ENCODE measurements at regions not wholly inside any gene's neighbourhood (a gene's known extent, or its start where the extent isn't known, plus 50 kb on each side); places are given as distances from the start of the nearest gene placed in this dataset.

DNA sequence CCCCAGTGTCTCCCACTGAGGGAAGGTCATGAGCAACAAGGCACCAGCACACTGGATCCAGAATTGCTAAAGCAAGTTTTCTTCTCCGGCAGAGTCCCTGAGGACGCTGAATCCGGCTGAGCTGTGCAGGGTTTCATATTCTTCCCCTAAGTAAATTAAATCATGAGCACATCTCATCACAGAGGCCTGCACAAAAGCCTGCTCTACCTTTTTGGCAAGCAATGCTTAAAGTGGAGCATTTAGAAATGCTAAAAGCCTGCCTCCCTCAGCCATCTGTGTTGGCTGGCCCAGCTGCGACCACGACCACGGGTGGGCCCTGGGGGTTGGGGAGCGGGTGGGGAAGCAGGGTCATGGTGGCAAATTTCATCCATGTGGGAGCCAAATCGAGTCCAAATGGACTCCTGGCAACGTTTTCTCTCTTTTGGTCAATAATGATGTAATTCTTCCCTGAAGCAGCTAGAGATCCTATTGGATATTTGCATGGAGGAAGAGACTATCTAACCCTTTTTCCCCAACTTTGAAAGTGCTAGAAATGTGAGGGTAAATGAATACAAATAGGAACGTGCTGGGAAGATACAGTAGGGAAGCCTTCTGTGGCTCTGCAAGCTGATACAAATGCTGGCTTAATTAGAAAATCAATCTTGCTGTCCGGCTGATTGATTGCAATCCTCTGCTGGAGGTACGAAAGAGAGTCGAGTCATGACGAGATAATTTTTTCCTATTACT lies 532.8 kb upstream of the TBL1XR1 start:
- TF ChIP-seq POLR2AphosphoS5 (IDR thresholded peaks at IDR 0.05; ENCODE audit: low read depth, low read length) (no peak), POLR2A (IDR thresholded peaks at IDR 0.05; ENCODE audit: low read depth, low read length) (no peak), TAF1 (IDR thresholded peaks at IDR 0.05; ENCODE audit: low read depth, low read length) (no peak), SPI1 (IDR thresholded peaks at IDR 0.05; ENCODE audit: low read depth, low read length) (no peak), POU2F2 (IDR thresholded peaks at IDR 0.05; ENCODE audit: low read depth, low read length) (no peak), PAX5 (IDR thresholded peaks at IDR 0.05; ENCODE audit: insufficient read depth, low read length, severe bottlenecking) (no peak)

All from GM12891 (cell line).